GM21576 (cell line): ENCODE measurements at regions not wholly inside any gene's neighbourhood (a gene's known extent, or its start where the extent isn't known, plus 50 kb on each side); places are given as distances from the start of the nearest gene placed in this dataset.

Experiments
- ATAC-seq: cut with Tn5 transposase; IDR thresholded peaks from one replicate; pipeline ENCODE4 v1.9.1; 2021; ENCODE audit warnings: mild to moderate bottlenecking, moderate library complexity; ENCODE audit not compliant: unreplicated experiment

DNA sequence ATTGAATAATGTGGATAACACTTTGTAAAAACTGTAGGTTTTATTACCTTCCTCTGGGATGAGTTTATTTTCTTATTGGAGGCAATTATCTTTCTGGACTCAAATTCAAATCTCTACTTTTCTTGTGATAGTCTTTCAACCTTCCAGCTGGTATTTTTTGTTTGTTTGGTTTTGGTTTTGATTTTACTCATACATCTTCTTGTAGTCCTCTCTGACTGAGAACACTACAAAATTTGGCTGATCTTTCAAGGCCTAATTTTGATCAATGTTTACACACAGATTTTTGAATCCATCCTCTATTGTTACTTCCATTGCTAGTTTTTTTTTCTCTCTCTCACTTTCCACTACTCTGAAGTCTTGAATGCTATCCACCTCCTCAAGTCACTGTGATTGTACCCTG, 303.8 kb upstream of the NECTIN3 start:
- no peak for ATAC-seq

- no peak for ATAC-seq
These were observed 298.1 kb upstream of the NECTIN3 start for GRCh38 chr3:110773413-110773954.

GRCh38 chr3:110774496-110775265, 296.9 kb upstream of the NECTIN3 start:
- ATAC-seq: no peak

- no peak for ATAC-seq
These were observed 292.0 kb upstream of the NECTIN3 start for GRCh38 chr3:110779581-110779980.

DNA sequence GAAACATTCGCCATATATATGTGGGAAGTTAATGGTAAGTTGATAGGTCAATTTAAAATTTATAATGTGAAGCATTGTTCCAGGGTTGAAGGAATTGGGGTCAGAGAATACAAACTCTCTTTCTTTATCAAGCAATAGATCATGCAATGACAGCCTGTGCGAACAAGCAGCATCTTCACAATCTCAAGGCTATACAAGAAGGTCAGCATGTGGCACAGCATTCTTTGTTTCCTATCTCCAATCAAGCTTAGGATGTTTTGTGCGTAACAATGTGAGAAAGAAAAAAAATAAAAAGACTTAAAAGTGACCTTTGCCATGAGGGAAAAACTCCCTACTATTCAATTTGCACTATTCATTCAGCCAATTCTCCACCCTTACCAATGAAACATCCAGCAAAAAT, 288.1 kb upstream of the NECTIN3 start:
- ATAC-seq: no peak

DNA sequence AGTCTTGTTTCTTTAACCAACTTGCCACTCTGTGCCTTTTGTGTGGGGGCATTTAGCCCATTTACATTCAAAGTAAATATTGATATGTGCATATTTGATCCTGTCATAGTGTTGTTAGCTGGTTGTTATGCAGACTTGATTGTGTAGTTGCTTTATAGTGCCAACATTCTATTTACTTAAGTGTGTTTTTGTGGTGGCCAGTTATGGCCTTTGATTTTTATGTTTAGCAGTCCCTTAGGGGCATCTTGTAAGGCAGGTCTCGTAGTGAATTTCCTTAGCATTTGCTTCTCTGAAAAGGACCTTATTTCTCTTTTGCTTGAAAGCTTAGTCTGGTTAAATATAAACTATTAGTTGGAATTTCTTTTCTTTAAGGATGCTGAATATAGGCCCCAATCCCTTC, 282.8 kb upstream of the NECTIN3 start:
- ATAC-seq: no peak

DNA sequence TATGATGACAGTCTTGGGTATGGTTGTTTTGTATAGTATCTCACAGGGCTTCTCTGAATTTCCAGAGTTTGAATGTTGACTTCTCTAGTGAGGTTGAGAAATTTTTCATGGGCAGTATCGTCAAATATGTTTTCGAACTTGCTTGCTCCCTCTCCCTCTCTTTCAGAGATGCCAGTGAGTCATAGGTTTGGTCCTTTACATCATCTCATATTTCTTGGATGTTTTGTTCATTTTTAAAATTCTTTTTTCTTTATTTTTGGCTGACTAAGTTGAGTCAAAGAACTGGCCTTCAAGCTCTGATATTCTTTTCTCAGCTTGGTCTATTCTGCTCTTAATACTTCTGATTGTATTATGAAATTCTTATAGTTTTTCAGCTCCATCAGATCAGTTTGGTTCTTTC, 282.3 kb upstream of the NECTIN3 start:
- no peak for ATAC-seq

DNA sequence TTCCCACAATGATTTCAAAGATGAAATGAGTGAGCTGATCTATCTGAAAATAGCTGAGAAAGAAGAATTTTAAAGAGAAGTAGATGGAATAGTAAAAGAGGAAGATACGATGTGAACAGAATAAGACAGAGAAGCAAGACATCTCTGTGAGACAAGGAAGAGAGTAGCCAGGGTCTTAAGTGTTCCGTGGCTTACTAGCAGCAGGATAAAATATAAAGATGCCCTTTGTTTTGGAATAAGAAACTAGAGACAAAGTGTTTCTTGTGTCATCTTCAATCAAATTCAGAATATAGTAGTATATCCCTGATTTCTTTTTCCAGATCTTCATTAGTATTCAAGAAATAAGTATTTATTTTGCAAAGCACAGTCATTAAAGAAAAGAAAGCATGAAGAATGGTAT, 281.0 kb upstream of the NECTIN3 start:
- no peak for ATAC-seq

DNA sequence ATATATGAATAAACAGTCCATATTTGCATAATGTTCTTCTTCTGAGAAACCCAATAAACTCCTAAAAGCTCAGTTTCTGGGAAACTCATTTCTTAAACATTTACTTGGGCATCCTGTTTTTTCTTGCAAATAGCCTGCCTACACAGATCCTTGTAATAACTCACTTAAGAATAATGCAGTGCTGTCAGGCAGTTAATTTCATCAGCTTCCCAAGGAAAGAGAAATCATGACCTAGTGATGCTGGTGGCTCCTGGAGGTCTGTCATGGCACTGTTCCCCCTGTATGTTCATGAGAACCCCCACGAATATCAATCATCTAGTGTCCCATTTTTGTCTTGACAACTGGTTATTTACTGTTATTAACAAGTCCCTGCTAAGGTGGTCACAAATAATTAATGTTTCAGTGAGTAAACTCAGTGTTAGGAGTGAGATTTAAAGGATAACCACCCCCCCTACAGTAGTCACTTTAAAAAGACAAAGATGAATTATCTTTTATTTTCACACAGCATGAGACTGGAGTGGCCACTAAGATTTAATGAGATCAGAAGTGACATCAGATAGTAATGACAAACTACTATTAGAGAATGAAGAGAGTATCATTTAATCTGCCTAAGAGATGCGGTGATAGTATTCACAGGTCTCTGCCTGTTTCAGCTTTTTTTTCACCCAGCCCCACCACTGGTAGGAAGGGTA, 279.5 kb upstream of the NECTIN3 start:
- no peak for ATAC-seq

DNA sequence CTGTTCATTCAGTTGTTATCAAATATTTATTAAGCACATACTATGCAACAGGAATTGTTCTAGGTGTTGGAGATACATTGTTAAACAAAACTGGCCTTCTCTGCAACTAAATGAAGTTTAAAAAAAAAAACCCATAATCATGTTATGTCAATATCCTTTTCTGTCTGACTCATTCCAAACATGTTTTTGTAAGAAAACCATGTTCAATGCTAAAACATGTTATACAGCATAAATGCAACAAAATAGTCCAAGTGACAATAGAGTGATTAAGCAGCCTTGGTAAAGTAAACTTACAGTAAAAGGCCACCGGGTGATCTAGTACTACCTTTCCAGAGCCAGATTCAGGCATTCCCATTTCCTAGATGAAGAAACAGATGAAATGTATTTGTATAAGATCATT, 278.0 kb upstream of the NECTIN3 start:
- ATAC-seq: no peak

GRCh38 chr3:110795163-110795562, 276.5 kb upstream of the NECTIN3 start:
- ATAC-seq: no peak

DNA sequence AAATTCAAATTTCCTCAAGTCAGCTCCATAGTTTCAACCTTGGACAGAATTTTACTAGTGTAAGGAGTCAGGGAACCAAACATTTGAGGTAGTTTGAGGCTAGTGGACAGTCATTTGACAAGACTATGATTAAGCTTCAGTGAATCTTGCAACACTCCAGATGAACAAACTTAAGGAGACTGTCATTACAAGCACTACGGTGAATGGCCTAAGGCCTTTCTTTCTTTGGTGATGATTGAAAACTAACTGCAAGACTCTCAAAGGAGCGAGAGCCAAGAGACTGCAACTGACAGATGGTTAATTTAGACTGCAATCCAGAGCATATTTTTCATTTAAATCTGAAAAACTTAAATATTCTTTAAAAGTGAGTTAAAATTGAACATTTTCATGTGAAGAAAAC, 272.3 kb upstream of the NECTIN3 start:
- ATAC-seq: no peak

GRCh38 chr3:110804856-110805255, 266.8 kb upstream of the NECTIN3 start:
- ATAC-seq: no peak

GRCh38 chr3:110806924-110807323, 264.7 kb upstream of the NECTIN3 start:
- no peak for ATAC-seq

DNA sequence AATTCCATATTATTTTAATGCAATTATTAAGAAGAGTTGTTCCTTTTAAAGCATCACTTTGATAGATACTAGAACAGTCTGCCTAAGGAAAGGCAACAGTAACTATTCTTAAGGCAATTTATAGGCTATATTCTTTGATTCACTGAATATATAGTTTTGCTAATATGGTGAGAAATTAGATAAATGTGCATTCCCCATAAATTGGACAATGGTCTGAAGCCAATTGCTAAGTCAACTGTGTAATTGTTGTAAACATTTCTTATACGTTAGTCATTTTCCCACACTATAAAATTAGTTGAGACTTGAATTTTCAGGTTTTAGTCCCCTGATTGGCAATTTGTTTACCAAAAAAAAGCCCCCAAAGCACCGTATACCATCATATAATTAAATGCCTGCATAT, 263.0 kb upstream of the NECTIN3 start:
- ATAC-seq: no peak

- no peak for ATAC-seq
These were observed 261.3 kb upstream of the NECTIN3 start for GRCh38 chr3:110810356-110810755.

GRCh38 chr3:110811050-110811449, 260.6 kb upstream of the NECTIN3 start:
- no peak for ATAC-seq

DNA sequence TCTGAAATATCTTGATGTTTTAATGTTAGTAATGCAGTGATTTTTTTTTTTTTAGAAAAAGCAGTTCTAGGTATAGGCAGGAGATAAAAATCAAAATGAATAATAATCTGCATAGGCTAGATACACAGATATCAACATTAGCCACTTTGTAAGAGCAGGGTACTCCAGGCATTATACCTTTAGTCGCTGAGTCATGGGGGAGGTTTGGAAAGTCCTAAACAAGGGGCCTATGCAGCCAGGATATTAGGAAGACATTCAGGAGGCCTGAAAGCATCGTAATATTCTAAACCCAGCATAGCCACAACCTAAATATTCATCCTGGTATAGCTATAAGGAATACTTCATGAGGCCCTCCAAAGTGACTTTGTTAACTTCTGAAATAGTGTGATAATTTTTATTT, 258.1 kb upstream of the NECTIN3 start:
- no peak for ATAC-seq

DNA sequence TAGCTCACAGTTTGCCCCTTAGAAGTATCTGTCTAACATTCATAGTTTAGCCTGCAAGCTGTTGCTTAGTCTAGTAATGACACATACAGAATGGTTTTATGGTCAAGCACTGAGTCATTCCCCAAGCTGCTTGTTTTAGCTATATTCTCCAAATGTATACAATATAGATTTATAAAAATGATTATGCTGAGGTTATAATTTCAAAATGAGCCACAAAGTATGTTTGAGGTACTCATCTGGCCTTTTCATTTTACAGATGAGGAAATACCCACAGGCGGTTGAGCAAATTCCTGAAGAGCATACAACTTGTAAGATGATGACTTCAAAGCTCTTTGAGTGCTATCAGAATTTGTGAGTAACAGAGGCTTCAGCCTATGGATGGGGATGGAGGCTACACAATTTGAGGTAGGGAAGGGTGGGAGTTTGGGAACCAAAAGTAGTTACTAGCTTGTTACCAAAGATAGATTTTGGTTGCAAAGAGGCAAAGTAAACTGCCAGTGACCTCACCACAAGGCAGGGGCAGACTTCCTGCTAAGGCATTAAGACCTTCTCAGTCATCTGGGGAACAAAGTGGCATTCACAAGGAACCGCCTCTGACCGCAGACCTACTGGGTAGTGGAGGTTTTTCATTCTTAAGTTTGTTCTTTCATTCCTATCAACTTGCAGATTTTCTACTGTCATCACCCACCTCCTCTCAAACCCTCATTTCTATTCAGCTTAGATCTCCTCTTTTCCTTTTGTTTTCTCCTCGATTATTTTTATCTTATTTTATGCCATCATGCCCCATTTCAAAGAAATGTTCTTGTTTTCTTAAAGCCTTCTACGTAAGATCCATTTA, 257.2 kb upstream of the NECTIN3 start:
- peak; percentile 80 for ATAC-seq

DNA sequence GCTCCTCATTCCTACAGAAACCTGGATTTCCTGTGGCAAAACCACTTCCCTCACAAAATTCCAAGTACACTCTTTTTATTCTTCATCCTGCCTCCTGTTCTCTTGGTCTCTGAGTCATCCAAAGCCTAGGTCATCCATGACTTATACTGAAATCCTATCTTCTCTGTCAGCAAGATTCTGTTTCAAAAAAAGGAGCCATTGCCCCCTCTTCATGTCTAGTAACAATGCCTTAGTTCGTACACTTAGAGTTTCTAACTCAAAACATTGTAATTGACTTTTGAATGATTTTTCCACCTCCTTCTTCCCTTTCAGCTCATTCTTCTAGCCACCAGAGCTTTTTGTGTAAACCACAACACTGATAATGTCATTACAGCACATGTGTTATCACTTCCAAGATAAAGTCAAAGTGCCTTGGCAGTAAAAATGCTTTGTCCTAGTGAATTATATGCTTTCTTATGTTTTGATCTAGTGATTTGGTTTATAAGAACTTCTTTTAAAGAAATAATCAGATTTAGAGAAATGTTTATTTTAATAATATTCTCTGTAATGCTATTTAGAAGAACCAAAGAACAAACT, 256.5 kb upstream of the NECTIN3 start:
- ATAC-seq: no peak

GRCh38 chr3:110816008-110816407, 255.6 kb upstream of the NECTIN3 start:
- peak; percentile 35 for ATAC-seq
